Nephron progenitor cell (in vitro differentiated cells): ENCODE measurements at regions not wholly inside any gene's neighbourhood (a gene's known extent, or its start where the extent isn't known, plus 50 kb on each side); places are given as distances from the start of the nearest gene placed in this dataset.

Experiments
- DNase-seq: peaks from one replicate; pipeline ENCODE4 v3.0.0; 2021
- H3K27ac Mint-ChIP-seq: 2 replicates; pipeline ENCODE4 v1.8.0; 2021; ENCODE audit warnings: mild to moderate bottlenecking, moderate library complexity, mixed read lengths
- H3K27me3 Mint-ChIP-seq: 2 replicates; pipeline ENCODE4 v1.8.0; 2021; ENCODE audit warnings: mild to moderate bottlenecking, low read depth, mixed read lengths; ENCODE audit not compliant: poor library complexity
- H3K36me3 Mint-ChIP-seq: 2 replicates; pipeline ENCODE4 v1.8.0; 2021; ENCODE audit warnings: low read depth, mixed read lengths
- H3K4me1 Mint-ChIP-seq: 2 replicates; pipeline ENCODE4 v1.8.0; 2021; ENCODE audit warnings: mixed read lengths
- H3K4me3 Mint-ChIP-seq: 2 replicates; pipeline ENCODE4 v1.8.0; 2021; ENCODE audit warnings: mild to moderate bottlenecking, moderate library complexity, mixed read lengths
- H3K9me3 Mint-ChIP-seq: 2 replicates; pipeline ENCODE4 v1.8.0; 2021; ENCODE audit warnings: mild to moderate bottlenecking, moderate library complexity, mixed read lengths
- TF ChIP-seq, protein P1 (sequence below): fragments of 200-600 bp; sonication (generic); IDR thresholded peaks from 2 replicates; pipeline ENCODE4 v1.5.0; 2021; ENCODE audit warnings: antibody characterized with exemption

DNA sequence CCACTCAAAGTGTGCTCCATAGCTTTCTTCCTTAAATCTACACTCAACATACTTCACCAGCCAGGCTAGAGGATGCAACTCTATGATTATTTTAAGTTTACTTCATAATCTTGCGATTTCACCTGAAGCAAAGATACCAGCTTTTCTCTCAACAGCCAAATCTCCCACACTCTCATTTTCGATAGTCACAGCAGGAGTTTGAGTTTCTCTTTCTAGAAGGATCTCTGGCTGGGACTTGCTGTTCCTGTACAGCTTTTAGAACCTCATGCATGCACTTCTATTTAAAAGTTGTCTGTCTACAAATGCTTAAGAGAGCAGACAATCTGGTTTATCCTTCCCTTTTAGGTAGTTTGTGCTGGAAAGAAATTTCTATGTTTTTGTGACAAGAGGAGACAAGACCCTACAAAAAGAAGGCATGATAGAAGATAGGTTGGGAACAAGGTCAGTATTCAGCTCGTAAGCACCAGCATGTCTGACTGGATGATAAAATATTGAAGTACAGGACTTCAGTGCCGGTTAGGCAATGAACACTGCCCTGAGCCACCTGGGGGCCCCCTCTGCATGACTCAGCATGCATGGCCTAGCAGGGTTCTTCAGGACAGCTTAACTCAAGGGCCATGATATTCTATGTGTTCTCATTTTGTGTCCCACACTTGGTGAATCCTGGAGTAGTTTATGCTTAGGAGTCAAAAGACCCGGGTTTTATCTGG, 65.6 kb downstream of the ATXN3L start:
- peaks cover 5% of the 10 kb centered on the region for H3K4me1 Mint-ChIP-seq
- DNase-seq: no peak
- H3K27ac Mint-ChIP-seq: no peak overlapping the region
- TF ChIP-seq, protein P1, sequence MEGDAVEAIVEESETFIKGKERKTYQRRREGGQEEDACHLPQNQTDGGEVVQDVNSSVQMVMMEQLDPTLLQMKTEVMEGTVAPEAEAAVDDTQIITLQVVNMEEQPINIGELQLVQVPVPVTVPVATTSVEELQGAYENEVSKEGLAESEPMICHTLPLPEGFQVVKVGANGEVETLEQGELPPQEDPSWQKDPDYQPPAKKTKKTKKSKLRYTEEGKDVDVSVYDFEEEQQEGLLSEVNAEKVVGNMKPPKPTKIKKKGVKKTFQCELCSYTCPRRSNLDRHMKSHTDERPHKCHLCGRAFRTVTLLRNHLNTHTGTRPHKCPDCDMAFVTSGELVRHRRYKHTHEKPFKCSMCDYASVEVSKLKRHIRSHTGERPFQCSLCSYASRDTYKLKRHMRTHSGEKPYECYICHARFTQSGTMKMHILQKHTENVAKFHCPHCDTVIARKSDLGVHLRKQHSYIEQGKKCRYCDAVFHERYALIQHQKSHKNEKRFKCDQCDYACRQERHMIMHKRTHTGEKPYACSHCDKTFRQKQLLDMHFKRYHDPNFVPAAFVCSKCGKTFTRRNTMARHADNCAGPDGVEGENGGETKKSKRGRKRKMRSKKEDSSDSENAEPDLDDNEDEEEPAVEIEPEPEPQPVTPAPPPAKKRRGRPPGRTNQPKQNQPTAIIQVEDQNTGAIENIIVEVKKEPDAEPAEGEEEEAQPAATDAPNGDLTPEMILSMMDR: no peak
- H3K9me3 Mint-ChIP-seq: peaks cover 55% of the 10 kb centered on the region
- no peaks in the 10 kb centered on the region for H3K36me3 Mint-ChIP-seq
- H3K27me3 Mint-ChIP-seq: peaks cover 3% of the 10 kb centered on the region
- no peak overlapping the region for H3K4me3 Mint-ChIP-seq

DNA sequence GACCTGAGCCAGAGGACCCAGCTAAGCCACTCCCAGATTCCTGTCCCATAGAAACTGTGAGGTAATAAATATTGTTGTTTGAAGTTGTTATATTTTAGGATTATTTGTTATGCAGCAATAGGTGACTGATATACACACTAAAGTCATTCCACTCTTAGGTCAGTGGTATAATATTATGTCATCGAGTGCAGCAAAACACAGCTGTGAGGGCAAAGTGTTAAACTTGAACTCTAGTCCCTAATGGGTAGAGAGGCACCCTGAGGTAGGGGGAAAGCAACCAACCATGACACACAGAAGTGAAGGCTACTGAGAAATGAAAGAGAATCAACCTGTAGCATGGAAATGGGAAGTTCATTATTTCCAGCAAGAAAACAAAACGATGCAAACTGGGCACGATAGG, 66.6 kb downstream of the ATXN3L start:
- TF ChIP-seq, protein P1: no peak
- Mint-ChIP-seq H3K27ac (no peak overlapping the region), H3K9me3 (peaks cover 53% of the 10 kb centered on the region), H3K4me1 (peaks cover 6% of the 10 kb centered on the region), H3K36me3 (no peaks in the 10 kb centered on the region), H3K27me3 (peaks cover 3% of the 10 kb centered on the region), H3K4me3 (no peak overlapping the region)
- DNase-seq: no peak

DNA sequence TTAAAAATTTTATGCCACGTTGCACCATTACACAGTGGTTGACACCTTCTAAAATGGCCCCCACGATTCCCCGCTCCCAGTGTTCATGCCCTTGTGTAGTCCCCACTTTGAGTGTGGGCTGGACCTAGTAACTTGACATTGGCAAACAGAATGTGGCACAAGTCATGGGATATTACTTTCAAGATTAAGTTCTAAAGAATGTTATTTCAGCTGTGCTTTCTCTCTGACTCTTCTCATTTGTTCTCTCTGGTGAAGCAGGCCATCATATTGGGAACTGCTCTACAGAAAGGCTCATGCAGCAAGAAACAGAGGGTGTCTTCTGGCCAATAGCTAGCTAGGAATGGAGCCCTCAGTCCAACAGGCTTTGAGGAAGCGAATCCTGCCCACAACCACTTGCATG, 67.1 kb downstream of the ATXN3L start:
- Mint-ChIP-seq H3K27ac (no peak overlapping the region), H3K4me3 (no peak overlapping the region), H3K27me3 (peaks cover 3% of the 10 kb centered on the region), H3K36me3 (no peaks in the 10 kb centered on the region), H3K9me3 (peaks cover 53% of the 10 kb centered on the region), H3K4me1 (peaks cover 6% of the 10 kb centered on the region)
- TF ChIP-seq, protein P1: no peak
- DNase-seq: no peak

DNA sequence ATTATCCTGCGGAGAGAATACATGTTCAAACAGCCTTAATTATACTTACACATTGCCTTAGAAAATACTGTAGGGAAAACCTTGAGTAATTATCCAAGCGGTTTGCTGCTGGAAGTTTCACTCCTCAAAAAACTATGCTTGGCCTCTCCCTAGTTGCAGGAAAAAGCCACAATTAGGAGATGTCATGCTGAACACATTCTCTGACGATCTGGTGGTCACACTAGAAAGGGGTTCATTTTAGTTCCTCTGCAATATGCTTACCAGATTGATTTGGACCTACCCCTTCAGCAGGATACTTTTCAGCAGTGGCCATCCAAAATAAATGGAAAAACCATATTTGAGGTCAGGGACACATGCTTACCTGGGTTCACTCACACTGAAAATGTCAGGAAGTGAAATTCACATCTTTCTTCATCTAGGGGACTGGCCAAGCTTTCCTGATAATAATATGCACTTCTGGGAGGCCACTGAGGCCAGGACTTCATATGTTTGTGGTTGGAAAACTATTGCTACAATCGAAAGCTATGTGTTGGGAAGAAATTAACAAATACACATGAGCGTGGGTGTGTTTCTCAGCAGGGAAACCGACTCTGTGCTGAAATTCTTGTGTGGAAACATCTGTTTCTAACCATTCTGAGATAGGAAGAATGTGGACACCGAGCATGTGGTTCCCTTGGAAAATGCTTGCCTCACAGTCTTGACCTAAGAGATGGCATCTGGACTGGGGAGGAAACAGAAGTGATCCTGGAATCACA, 68.8 kb downstream of the ATXN3L start:
- no peak overlapping the region for H3K27ac Mint-ChIP-seq
- peaks cover 6% of the 10 kb centered on the region for H3K4me1 Mint-ChIP-seq
- no peak for DNase-seq
- TF ChIP-seq, protein P1: no peak
- H3K36me3 Mint-ChIP-seq: no peaks in the 10 kb centered on the region
- peaks cover 53% of the 10 kb centered on the region for H3K9me3 Mint-ChIP-seq
- H3K27me3 Mint-ChIP-seq: peaks cover 5% of the 10 kb centered on the region
- H3K4me3 Mint-ChIP-seq: no peak overlapping the region

DNA sequence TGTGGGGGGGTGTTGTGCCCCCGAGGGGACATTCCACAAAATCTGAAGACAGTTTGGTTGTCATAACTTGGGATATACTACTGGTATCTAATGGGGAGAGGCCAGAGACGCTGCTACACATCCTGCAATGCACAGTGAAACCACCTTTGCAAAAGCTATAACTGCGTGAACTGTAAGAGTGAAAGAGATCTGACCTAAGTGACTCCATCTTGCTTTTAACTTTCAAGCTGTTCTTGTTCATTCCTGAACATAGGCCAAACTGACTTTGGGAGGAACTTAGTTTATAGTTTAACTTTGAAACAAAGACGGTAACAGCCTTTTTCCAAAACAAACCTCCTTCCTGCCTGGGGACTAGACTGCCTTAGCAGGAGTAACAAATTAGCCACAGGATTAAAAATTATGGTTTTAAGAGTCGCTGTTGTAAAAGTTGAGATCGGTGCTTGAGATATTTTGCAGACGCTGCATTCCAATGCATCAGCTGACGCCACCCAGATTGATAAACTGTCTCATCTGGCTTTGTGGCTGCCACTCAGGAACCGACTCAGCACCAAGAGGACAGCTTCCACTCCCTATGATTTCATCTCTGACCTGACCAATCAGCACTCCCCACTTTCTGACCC, 70.9 kb downstream of the ATXN3L start:
- H3K9me3 Mint-ChIP-seq: peaks cover 59% of the 10 kb centered on the region

More for the DNA sequence above, 70.9 kb downstream of the ATXN3L start:
- peaks cover 6% of the 10 kb centered on the region for H3K4me1 Mint-ChIP-seq
- no peaks in the 10 kb centered on the region for H3K36me3 Mint-ChIP-seq
- TF ChIP-seq, protein P1: no peak
- no peak for DNase-seq
- H3K27ac Mint-ChIP-seq: no peak overlapping the region
- H3K27me3 Mint-ChIP-seq: peaks cover 3% of the 10 kb centered on the region
- no peak overlapping the region for H3K4me3 Mint-ChIP-seq
